ENCODE measurements at regions not wholly inside any gene's neighbourhood (a gene's known extent, or its start where the extent isn't known, plus 50 kb on each side); places are given as distances from the start of the nearest gene placed in this dataset.

- peaks cover 8% of the 10 kb centered on the region for H3K4me1 Mint-ChIP-seq
- H3K4me3 Mint-ChIP-seq: no peak overlapping the region
- DNase-seq (ENCODE audit: low spot score) (no peak), ATAC-seq (no peak)
- H3K27ac Mint-ChIP-seq: no peak overlapping the region
- H3K9me3 Mint-ChIP-seq: peaks cover 20% of the 10 kb centered on the region
- H3K27me3 Mint-ChIP-seq (ENCODE audit: low read depth): no peaks in the 10 kb centered on the region
- ChIA-PET POLR2A (no interaction called here), CTCF (no interaction called here)
- TF ChIP-seq TP53 (CRISPR knock-in tag; IDR thresholded peaks at IDR 0.05): no peak
- peaks cover 8% of the 10 kb centered on the region for H3K36me3 Mint-ChIP-seq
Measured at GRCh38 chr2:198913394-198914152, 544.2 kb downstream of the SATB2 start.

- H3K4me1 Mint-ChIP-seq: peaks cover 4% of the 10 kb centered on the region; the same call in 1 of the 2 replicates
- no peak for DNase-seq (ENCODE audit: low spot score)
- no peaks in the 10 kb centered on the region for H3K27me3 Mint-ChIP-seq (ENCODE audit: low read depth)
- peaks cover 8% of the 10 kb centered on the region for H3K36me3 Mint-ChIP-seq
- no peak overlapping the region for H3K27ac Mint-ChIP-seq
- CTCF ChIA-PET: no interaction called here
- H3K4me3 Mint-ChIP-seq: no peak overlapping the region
- no peak for TF ChIP-seq ETV6 (CRISPR knock-in tag; IDR thresholded peaks at IDR 0.05)
- no peak for TF ChIP-seq E2F5 (CRISPR knock-in tag; IDR thresholded peaks at IDR 0.05)
- TF ChIP-seq ATF1 (CRISPR knock-in tag; IDR thresholded peaks at IDR 0.05): no peak
- no peak for TF ChIP-seq ZNF512 (CRISPR knock-in tag; IDR thresholded peaks at IDR 0.05; ENCODE audit: borderline replicate concordance)
- no peak for TF ChIP-seq FOXP4 (CRISPR knock-in tag; IDR thresholded peaks at IDR 0.05)
- TF ChIP-seq SMAD3 (CRISPR knock-in tag; IDR thresholded peaks at IDR 0.05; ENCODE audit: borderline replicate concordance): no peak
- POLR2A ChIA-PET: no interaction called here
- H3K9me3 Mint-ChIP-seq: peaks cover 13% of the 10 kb centered on the region
- ATAC-seq: no peak
Measured at GRCh38 chr2:198909525-198910267, 548.0 kb downstream of the SATB2 start.

GRCh38 chr2:198905881-198906612 lies 551.7 kb downstream of the SATB2 start:
- no peak for TF ChIP-seq USF2 (CRISPR knock-in tag; IDR thresholded peaks at IDR 0.05)
- no peak overlapping the region for H3K27ac Mint-ChIP-seq
- no peaks in the 10 kb centered on the region for H3K27me3 Mint-ChIP-seq (ENCODE audit: low read depth)
- DNase-seq (ENCODE audit: low spot score) (no peak), ATAC-seq (no peak)
- CTCF ChIA-PET: no interaction called here
- peaks cover 4% of the 10 kb centered on the region; the same call in 1 of the 2 replicates for H3K4me1 Mint-ChIP-seq
- POLR2A ChIA-PET: no interaction called here
- H3K9me3 Mint-ChIP-seq: peaks cover 8% of the 10 kb centered on the region
- no peaks in the 10 kb centered on the region for H3K36me3 Mint-ChIP-seq
- H3K4me3 Mint-ChIP-seq: no peak overlapping the region

GRCh38 chr2:198901894-198902293 lies 555.8 kb downstream of the SATB2 start:
- CTCF ChIA-PET: no interaction called here

More at GRCh38 chr2:198901894-198902293, 555.8 kb downstream of the SATB2 start:
- Mint-ChIP-seq H3K4me1 (no peaks in the 10 kb centered on the region), H3K36me3 (no peaks in the 10 kb centered on the region), H3K27ac (no peak overlapping the region), H3K27me3 (ENCODE audit: low read depth) (no peaks in the 10 kb centered on the region), H3K9me3 (peaks cover 8% of the 10 kb centered on the region), H3K4me3 (no peak overlapping the region)
- POLR2A ChIA-PET: no interaction called here
- no peak for DNase-seq (ENCODE audit: low spot score)
- TF ChIP-seq ZSCAN18 (CRISPR knock-in tag; IDR thresholded peaks at IDR 0.05) (no peak), NR1H2 (CRISPR knock-in tag; IDR thresholded peaks at IDR 0.05) (no peak), ZNF263 (CRISPR knock-in tag; IDR thresholded peaks at IDR 0.05; ENCODE audit: low read depth) (no peak), NFYB (CRISPR knock-in tag; conservative IDR thresholded peaks at IDR 0.05; ENCODE audit: low read depth) (no peak), CREB1 (CRISPR knock-in tag; IDR thresholded peaks at IDR 0.05) (no peak), USF2 (CRISPR knock-in tag; IDR thresholded peaks at IDR 0.05) (peak; percentile 62), IRF1 (CRISPR knock-in tag; IDR thresholded peaks at IDR 0.05) (no peak), CDX4 (CRISPR knock-in tag; IDR thresholded peaks at IDR 0.05; ENCODE audit: borderline replicate concordance) (no peak), ETV6 (CRISPR knock-in tag; IDR thresholded peaks at IDR 0.05) (no peak)
- ATAC-seq: no peak

All from WTC11 (cell line).